HG02840 (cell line): ENCODE measurements at regions not wholly inside any gene's neighbourhood (a gene's known extent, or its start where the extent isn't known, plus 50 kb on each side); places are given as distances from the start of the nearest gene placed in this dataset.
"Not testable (repeated sequence)": the region's sequence is repeated elsewhere in the genome, so short reads cannot be mapped to it uniquely, and the experiment has no call there.

Source experiments
- ATAC-seq: cut with Tn5 transposase; IDR thresholded peaks from one replicate; pipeline ENCODE4 v1.9.1; 2021; ENCODE audit warnings: mild to moderate bottlenecking, moderate library complexity, moderate number of reproducible peaks; ENCODE audit not compliant: unreplicated experiment, low FRiP score

DNA sequence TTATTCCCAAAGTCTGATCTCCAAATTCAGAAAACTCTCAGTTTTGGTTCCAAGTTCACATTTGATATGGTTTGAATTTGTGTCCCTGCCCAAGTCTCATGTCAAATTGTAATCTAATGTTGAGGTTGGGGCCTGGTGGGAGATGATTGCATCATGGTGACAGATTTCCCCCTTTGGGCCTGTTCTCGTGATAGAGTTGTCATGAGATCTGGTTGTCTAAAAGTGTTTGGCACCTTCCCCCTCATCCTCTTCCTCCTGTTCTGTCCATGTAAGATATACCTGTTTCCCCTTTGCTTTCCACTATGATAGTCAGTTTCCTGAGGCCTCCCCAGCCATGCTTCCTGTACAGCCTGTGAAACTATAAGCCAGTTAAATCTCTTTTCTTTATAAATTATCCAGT lies 138.6 kb downstream of the ARL4A start:
- ATAC-seq: no peak

GRCh38 chr7:12827219-12827821 lies 139.9 kb downstream of the ARL4A start:
- no peak for ATAC-seq

- no peak for ATAC-seq
Measured at GRCh38 chr7:12827920-12828319, 140.5 kb downstream of the ARL4A start.

DNA sequence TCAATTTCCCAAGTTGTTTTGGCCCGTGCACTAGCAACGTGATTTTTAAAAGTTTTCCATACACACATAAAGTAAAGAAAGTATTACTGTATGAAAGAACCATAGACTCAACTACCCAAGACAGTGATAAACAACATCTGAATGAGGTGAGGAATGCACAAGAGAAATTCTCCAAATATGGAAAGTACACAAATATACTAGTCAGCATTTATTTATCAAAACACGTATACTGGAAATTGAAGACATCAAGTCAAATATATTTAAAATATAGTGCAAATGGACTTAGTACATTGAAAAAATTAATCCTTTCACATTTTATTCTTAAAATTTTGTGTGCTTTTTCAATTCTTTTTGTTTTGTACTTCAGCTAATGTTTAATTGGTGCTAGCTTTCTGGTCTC lies 143.6 kb downstream of the ARL4A start:
- no peak for ATAC-seq

DNA sequence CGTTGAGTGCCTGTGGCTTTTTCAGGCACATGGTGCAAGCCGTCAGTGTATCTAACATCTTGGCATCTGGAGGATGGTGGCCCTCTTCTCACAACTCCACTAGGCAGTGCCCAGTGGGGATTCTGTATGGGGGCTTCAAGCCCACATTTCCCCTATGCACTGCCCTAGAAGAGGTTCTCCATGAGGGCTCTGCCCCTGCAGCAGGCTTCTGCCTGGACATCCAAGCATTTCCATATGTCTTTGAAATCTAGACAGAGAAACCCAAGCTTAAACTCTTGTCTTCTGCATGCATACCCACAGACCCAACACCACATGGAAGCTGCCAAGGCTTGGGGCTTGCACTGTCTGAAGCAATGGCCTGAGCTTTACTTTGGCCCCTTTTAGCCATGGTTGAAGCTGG lies 146.4 kb downstream of the ARL4A start:
- no peak for ATAC-seq

DNA sequence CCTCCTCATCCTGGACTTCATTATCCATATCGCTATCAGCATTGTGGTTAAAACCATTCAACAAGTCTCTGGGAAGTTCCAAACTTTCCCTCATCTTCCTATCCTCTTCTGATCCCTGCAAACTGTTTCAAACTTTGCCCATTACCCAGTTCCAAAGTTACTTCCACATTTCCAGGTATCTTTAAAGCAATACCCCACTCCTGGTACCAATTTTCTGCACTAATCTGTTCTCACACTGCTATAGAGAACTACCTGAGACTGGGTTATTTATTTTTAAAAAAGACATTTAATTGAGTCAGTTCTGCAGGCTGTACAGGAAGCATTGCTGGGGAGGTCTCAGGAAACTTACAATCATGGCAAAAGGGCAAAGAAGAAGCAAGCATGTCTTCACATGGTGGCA lies 147.3 kb downstream of the ARL4A start:
- ATAC-seq: no peak

DNA sequence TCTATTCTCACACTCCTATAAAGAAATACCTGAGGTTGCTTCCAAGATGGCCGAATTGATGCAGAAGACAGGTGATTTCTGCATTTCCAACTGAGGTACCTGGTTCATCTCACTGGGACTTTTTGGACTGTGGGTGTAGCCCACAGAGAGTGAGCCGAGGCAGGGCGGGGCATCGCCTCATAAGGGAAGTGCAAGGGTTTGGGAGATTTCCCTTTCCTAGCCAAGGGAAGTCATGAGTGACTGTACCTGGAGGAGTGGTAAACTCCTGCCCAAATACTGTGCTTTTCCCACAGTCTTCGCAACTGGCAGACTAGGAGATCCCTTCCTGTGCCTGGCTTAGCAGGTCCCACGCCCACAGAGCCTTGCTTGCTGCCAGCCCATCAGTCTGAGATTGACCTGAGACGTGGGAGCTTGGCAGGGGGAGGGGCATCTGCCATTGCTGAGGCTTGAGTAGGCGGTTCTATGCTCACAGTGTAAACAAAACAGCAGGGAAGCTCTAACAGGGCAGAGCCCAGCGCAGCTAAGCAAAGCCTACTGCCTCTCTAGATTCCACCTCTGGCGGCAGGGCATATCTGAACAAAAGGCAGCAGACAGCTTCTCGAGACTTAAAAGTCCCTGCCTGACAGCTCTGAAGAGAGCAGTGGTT lies 152.2 kb downstream of the ARL4A start:
- no peak for ATAC-seq

GRCh38 chr7:12844732-12845131 lies 157.3 kb downstream of the ARL4A start:
- not testable (repeated sequence) for ATAC-seq

DNA sequence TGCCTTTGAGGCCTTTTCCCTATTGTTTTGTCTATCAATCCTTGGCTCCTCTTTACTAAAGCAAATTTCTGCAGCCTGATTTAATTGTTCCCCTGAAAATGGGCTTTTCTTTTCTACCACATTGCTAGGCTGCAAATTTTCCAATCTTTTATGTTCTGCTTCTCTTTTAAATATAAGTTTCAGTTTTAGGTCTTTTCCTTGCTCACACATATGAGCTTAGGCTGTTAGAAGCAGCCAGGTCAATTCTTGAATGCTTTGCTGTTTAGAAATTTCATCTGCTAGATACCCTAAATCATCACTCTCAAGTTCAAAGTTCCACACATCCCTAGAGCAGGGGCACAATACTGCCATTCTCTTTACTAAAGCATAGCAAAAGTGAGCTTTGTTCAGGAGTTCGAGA lies 159.6 kb downstream of the ARL4A start:
- no peak for ATAC-seq

GRCh38 chr7:12851142-12851541 lies 163.7 kb downstream of the ARL4A start:
- no peak for ATAC-seq

- ATAC-seq: no peak
Measured at GRCh38 chr7:12851841-12852240, 164.4 kb downstream of the ARL4A start.

GRCh38 chr7:12855036-12855435 lies 167.6 kb downstream of the ARL4A start:
- ATAC-seq: no peak

GRCh38 chr7:12859761-12860160 lies 172.3 kb downstream of the ARL4A start:
- ATAC-seq: no peak

DNA sequence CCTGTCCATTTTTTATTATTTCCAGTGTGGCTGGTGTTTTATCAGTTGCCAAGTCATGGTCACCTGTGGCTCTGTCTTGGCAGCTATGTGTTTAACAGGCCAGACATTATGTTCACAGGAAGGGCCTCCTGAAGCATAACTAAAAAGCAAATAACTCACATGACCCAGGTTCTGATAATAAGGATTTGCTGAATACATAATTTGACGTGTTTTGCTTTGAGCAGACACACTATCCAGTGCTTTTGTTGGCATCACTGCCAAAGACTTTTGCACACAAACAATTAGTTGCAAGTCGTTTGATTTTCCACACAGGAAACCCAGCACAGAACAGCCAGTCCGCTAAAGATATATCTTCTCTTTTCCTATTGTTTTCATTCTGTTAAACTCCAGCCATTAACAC lies 173.6 kb downstream of the ARL4A start:
- no peak for ATAC-seq

GRCh38 chr7:12862146-12862545 lies 174.7 kb downstream of the ARL4A start:
- no peak for ATAC-seq

GRCh38 chr7:12864470-12865046 lies 177.1 kb downstream of the ARL4A start:
- no peak for ATAC-seq

DNA sequence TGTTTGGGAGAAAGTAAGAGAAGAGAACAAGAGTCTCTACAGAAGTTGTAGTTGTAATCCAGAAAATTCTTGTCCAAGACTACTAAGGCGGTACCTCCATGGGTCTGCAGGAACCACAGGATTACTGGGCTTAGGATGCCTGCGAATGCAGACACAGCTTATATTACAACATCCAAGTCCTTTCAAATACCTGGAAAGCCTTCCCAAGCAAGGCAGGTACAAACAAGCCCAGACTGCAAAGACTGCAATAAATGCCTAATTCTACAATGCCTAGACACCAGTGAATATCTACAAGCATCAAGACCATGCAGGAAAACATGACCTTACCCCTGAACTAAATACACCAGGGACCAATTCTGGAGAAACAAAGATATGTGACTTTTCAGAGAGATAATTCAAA lies 178.2 kb downstream of the ARL4A start:
- no peak for ATAC-seq

DNA sequence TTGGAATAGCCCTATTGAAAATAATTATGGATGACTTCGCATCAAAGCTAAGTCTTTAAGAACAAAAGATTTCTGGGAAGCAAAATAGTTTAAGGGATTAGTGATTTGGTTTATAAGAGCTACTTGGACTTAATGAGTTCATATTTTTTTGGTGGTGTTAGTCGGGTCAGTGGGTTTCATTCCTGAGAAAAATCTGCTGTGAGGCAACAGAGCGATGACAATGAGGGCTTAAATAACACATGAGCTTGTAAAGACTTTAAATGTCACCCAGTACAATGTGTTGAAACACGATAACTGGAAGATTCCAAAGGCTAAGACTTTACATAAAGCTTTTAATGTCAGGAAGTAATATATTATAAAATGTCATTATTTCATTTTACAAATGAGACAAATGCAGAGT lies 178.8 kb downstream of the ARL4A start:
- ATAC-seq: no peak

DNA sequence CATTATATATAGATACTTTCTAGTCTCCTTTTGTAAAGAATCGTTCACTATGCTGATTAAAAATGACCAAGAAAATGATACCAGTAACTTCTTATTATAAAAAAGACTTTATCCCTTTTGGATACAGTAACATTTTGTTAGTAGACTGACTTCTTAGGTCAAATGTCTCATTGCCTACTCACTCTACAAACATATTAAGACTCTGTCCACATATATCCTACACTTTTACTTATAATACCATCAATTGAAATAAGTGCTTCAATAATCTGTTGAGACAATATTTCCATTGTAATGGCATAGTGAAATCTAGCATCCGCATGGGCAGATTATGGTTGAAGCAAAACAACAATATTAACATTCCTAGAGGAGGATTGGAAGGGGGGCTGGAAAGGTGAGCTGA lies 180.6 kb downstream of the ARL4A start:
- no peak for ATAC-seq

DNA sequence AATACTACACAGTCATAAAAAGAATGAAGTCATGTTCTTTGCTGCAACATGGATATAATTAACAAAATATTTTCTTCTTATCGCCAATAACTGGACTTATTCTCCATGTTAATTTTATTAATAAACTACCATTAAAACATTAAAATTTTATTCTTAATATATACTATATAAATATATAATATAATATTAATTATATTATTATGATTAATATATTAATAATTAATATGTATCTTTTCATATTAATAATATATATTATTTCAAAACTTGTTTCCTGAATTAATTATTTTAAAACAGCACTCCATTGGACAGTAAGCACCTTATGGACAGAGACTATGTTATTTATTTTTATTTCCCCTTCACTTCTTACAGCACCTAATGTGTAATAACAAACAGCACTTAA lies 182.8 kb downstream of the ARL4A start:
- no peak for ATAC-seq

- ATAC-seq: no peak
Measured at GRCh38 chr7:12872487-12872886, 185.1 kb downstream of the ARL4A start.

DNA sequence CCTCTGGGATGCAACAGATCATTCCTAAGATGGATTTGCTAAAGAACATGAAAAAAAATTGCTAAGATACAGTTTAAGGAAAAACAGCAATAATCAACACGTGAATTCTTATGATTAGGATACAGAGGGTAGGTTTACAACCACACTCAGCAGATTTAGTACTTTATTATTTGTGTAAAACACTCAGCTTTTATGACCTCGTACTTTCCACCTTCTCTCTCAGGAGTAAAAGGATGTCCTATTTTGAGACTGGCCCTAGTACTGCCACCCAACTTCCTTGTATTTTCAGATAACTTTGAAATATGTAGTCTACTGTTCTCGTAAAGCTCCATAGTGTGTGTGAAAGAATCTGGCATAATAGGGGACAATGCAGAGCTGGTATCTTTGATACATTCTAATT lies 186.1 kb downstream of the ARL4A start:
- ATAC-seq: no peak
